HFFc6 (cell line): ENCODE measurements at regions not wholly inside any gene's neighbourhood (a gene's known extent, or its start where the extent isn't known, plus 50 kb on each side); places are given as distances from the start of the nearest gene placed in this dataset.

Source experiments
- DNase-seq: peaks from one replicate; pipeline ENCODE4 v3.0.0-alpha.2; 2018
- H3K27ac Mint-ChIP-seq: 2 replicates; pipeline ENCODE4 v1.8.0; 2020; ENCODE audit warnings: mild to moderate bottlenecking, mixed read lengths
- H3K27me3 Mint-ChIP-seq: 2 replicates; pipeline ENCODE4 v1.8.0; 2021; ENCODE audit warnings: mild to moderate bottlenecking, moderate library complexity, mixed read lengths; ENCODE audit not compliant: insufficient read depth
- H3K36me3 Mint-ChIP-seq: 2 replicates; pipeline ENCODE4 v1.8.0; 2021; ENCODE audit warnings: low read depth, mixed read lengths
- H3K4me1 Mint-ChIP-seq: 2 replicates; pipeline ENCODE4 v1.8.0; 2020; ENCODE audit warnings: low read depth, mixed read lengths
- H3K4me3 Mint-ChIP-seq: 2 replicates; pipeline ENCODE4 v1.8.0; 2020; ENCODE audit warnings: mild to moderate bottlenecking, moderate library complexity, mixed read lengths
- H3K9me3 Mint-ChIP-seq: 2 replicates; pipeline ENCODE4 v1.8.0; 2020; ENCODE audit warnings: mild to moderate bottlenecking, mixed read lengths
- TF ChIP-seq, protein P1 (sequence below): fragments of 200-600 bp; sonication (generic); IDR thresholded peaks from 2 replicates; pipeline ENCODE4 v1.5.0; 2021; ENCODE audit warnings: antibody characterized with exemption, mild to moderate bottlenecking

DNA sequence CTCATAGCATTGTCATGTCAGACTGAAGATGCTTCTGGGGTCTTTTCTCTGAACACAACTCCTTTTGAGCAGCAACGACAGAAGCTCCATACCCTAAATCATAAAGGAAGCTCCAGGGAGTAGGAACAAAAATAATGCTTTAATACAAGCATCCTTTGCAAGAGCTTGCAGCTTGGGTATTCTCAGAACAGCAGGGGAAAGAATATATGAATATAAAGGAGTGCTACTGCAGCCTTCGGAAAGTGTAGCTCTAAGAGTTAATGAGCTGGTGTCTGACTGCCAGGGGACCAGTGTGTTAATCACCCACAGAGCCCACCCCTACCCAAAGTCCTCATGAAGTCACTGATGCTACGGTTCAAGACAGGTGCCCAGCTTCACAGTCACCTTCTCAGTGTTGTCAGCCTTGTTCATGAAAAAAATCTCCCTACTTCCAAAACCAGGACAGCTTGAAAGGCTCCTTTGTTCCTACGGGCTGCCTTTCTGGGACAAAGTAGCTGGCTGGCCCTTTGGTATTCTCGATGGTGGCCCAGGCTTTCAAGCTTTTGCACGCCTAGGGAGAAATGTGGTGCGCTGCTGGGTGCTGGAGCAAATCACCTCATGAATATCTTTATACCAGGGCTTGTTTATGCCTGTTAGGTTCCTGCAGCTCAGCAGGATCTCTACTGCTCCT, 259.7 kb downstream of the CMPK2 start:
- Mint-ChIP-seq H3K9me3 (peaks cover 12% of the 10 kb centered on the region), H3K27ac (no peak overlapping the region), H3K4me3 (no peak overlapping the region), H3K4me1 (no peaks in the 10 kb centered on the region), H3K36me3 (no peaks in the 10 kb centered on the region), H3K27me3 (peaks cover 2% of the 10 kb centered on the region; the same call in 1 of the 2 replicates)
- DNase-seq = no peak
- TF ChIP-seq, protein P1, sequence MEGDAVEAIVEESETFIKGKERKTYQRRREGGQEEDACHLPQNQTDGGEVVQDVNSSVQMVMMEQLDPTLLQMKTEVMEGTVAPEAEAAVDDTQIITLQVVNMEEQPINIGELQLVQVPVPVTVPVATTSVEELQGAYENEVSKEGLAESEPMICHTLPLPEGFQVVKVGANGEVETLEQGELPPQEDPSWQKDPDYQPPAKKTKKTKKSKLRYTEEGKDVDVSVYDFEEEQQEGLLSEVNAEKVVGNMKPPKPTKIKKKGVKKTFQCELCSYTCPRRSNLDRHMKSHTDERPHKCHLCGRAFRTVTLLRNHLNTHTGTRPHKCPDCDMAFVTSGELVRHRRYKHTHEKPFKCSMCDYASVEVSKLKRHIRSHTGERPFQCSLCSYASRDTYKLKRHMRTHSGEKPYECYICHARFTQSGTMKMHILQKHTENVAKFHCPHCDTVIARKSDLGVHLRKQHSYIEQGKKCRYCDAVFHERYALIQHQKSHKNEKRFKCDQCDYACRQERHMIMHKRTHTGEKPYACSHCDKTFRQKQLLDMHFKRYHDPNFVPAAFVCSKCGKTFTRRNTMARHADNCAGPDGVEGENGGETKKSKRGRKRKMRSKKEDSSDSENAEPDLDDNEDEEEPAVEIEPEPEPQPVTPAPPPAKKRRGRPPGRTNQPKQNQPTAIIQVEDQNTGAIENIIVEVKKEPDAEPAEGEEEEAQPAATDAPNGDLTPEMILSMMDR = no peak

- Mint-ChIP-seq H3K4me3 (no peak overlapping the region), H3K36me3 (peaks cover 4% of the 10 kb centered on the region; the same call in 1 of the 2 replicates), H3K4me1 (no peaks in the 10 kb centered on the region), H3K27me3 (no peaks in the 10 kb centered on the region; the same call in 1 of the 2 replicates), H3K9me3 (peaks cover 18% of the 10 kb centered on the region), H3K27ac (no peak overlapping the region)
- DNase-seq = no peak
- TF ChIP-seq, protein P1 = no peak
These were observed 247.9 kb downstream of the CMPK2 start for GRCh38 chr2:6617794-6618193.

DNA sequence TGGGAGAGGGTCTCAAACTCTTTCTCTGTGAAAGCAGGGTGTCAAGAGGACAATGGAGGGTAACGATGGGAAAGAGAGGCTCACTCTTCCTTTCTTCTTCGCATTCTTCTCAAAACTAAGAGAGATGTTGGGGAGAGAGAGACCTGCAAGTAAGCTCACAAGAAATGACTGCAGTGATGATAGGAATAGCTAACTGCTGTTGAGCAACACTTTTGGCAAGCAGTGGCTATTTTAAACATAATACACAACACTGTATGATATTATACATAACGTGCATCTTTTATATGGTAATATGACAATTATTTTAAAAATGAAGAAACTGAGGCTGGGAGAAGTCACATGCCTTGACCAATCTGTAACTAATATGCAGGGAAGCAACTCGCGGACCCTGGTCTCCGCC, 247.5 kb downstream of the CMPK2 start:
- Mint-ChIP-seq H3K9me3 (peaks cover 14% of the 10 kb centered on the region), H3K4me3 (no peak overlapping the region), H3K27ac (no peak overlapping the region), H3K4me1 (no peaks in the 10 kb centered on the region), H3K27me3 (no peaks in the 10 kb centered on the region; the same call in 1 of the 2 replicates), H3K36me3 (peaks cover 4% of the 10 kb centered on the region; the same call in 1 of the 2 replicates)
- TF ChIP-seq, protein P1 = no peak
- DNase-seq = no peak

- TF ChIP-seq, protein P1 = no peak
- H3K4me1 Mint-ChIP-seq = no peaks in the 10 kb centered on the region; the same call in 1 of the 2 replicates
- H3K27me3 Mint-ChIP-seq = no peaks in the 10 kb centered on the region; the same call in 1 of the 2 replicates
- no peaks in the 10 kb centered on the region for H3K36me3 Mint-ChIP-seq
- no peak overlapping the region for H3K27ac Mint-ChIP-seq
- peaks cover 12% of the 10 kb centered on the region; the same call in 1 of the 2 replicates for H3K9me3 Mint-ChIP-seq
- no peak for DNase-seq
- no peak overlapping the region for H3K4me3 Mint-ChIP-seq
These were observed 242.0 kb downstream of the CMPK2 start for GRCh38 chr2:6623746-6624145.

- H3K4me3 Mint-ChIP-seq = no peak overlapping the region
- H3K4me1 Mint-ChIP-seq = no peaks in the 10 kb centered on the region; the same call in 1 of the 2 replicates
- no peak overlapping the region for H3K27ac Mint-ChIP-seq
- H3K9me3 Mint-ChIP-seq = peaks cover 28% of the 10 kb centered on the region
- H3K27me3 Mint-ChIP-seq = no peaks in the 10 kb centered on the region; the same call in 1 of the 2 replicates
- TF ChIP-seq, protein P1 = no peak
- no peaks in the 10 kb centered on the region for H3K36me3 Mint-ChIP-seq
- DNase-seq = peak; percentile 2
These were observed 239.2 kb downstream of the CMPK2 start for GRCh38 chr2:6626401-6627012.
